WTC11 (cell line): ENCODE measurements at regions not wholly inside any gene's neighbourhood (a gene's known extent, or its start where the extent isn't known, plus 50 kb on each side); places are given as distances from the start of the nearest gene placed in this dataset.

ENCODE experiments used
- ATAC-seq: fragments of 200-7000 bp; cut with Tn5 transposase; 2 replicates; pipeline ENCODE4 v1.10.0; 2021; ENCODE audit warnings: mild to moderate bottlenecking, moderate library complexity
- CTCF ChIA-PET: fragments of 300-600 bp; sonication (Branson Sonifier 250); formaldehyde crosslinking; loops from one replicate; lab custom pipeline; 2021; ENCODE audit warnings: antibody characterized with exemption; lab: Charles Lee
- POLR2A ChIA-PET: fragments of 350-600 bp; sonication (Branson Sonifier 250); formaldehyde crosslinking; loops from one replicate; lab custom pipeline; 2021; ENCODE audit warnings: antibody characterized with exemption; lab: Charles Lee
- DNase-seq: peaks from one replicate; pipeline ENCODE4 v3.0.0; 2021; ENCODE audit warnings: low spot score
- H3K27ac Mint-ChIP-seq: 2 replicates; pipeline ENCODE4 v1.8.0; 2021; ENCODE audit warnings: mixed read lengths
- H3K27me3 Mint-ChIP-seq: 2 replicates; pipeline ENCODE4 v1.8.0; 2021; ENCODE audit warnings: low read depth, mild to moderate bottlenecking, moderate library complexity, mixed read lengths
- H3K36me3 Mint-ChIP-seq: 2 replicates; pipeline ENCODE4 v1.8.0; 2021; ENCODE audit warnings: mixed read lengths
- H3K4me1 Mint-ChIP-seq: 2 replicates; pipeline ENCODE4 v1.8.0; 2022; ENCODE audit warnings: mixed read lengths
- H3K4me3 Mint-ChIP-seq: 2 replicates; pipeline ENCODE4 v1.8.0; 2021; ENCODE audit warnings: mild to moderate bottlenecking, moderate library complexity, mixed read lengths
- H3K9me3 Mint-ChIP-seq: 2 replicates; pipeline ENCODE4 v1.8.0; 2021; ENCODE audit warnings: mixed read lengths
- ARID4B ChIP-seq: sonication (generic); formaldehyde crosslinking; IDR thresholded peaks from 2 replicates; pipeline ENCODE4 v1.8.0; 2023; ENCODE audit warnings: missing genetic modification reagents, mild to moderate bottlenecking, borderline replicate concordance
- E2F4 ChIP-seq: sonication (generic); formaldehyde crosslinking; IDR thresholded peaks from 2 replicates; pipeline ENCODE4 v1.8.1; 2022; ENCODE audit warnings: low read depth, mild to moderate bottlenecking, moderate library complexity, missing genetic modification reagents, borderline replicate concordance
- FOXK1 ChIP-seq: sonication (generic); formaldehyde crosslinking; IDR thresholded peaks from 2 replicates; pipeline ENCODE4 v1.8.0; 2022; ENCODE audit warnings: mild to moderate bottlenecking, moderate library complexity, missing genetic modification reagents
- JUN ChIP-seq: sonication (generic); formaldehyde crosslinking; IDR thresholded peaks from 2 replicates; pipeline ENCODE4 v1.8.0; 2023; ENCODE audit warnings: mild to moderate bottlenecking, missing genetic modification reagents
- MAX ChIP-seq: sonication (generic); formaldehyde crosslinking; IDR thresholded peaks from 2 replicates; pipeline ENCODE4 v1.8.0; 2022; ENCODE audit warnings: mild to moderate bottlenecking, missing genetic modification reagents
- NR3C1 ChIP-seq: sonication (generic); formaldehyde crosslinking; conservative IDR thresholded peaks from 2 replicates; pipeline ENCODE4 v1.8.1; 2023; ENCODE audit warnings: low read depth, mild to moderate bottlenecking, missing genetic modification reagents
- PRDM15 ChIP-seq: sonication (generic); formaldehyde crosslinking; IDR thresholded peaks from 2 replicates; pipeline ENCODE4 v1.8.0; 2022; ENCODE audit warnings: missing genetic modification reagents
- RELA ChIP-seq: sonication (generic); formaldehyde crosslinking; IDR thresholded peaks from 2 replicates; pipeline ENCODE4 v1.8.1; 2022; ENCODE audit warnings: missing genetic modification reagents, mild to moderate bottlenecking, borderline replicate concordance
- TEAD1 ChIP-seq: sonication (generic); formaldehyde crosslinking; IDR thresholded peaks from 2 replicates; pipeline ENCODE4 v1.8.0; 2022; ENCODE audit warnings: mild to moderate bottlenecking, missing genetic modification reagents
- TEAD4 ChIP-seq: sonication (generic); formaldehyde crosslinking; IDR thresholded peaks from 2 replicates; pipeline ENCODE4 v1.8.0; 2022; ENCODE audit warnings: mild to moderate bottlenecking, missing genetic modification reagents
- ZBTB21 ChIP-seq: sonication (generic); formaldehyde crosslinking; IDR thresholded peaks from 2 replicates; pipeline ENCODE4 v1.8.1; 2023; ENCODE audit warnings: mild to moderate bottlenecking, missing genetic modification reagents, borderline replicate concordance
- ZNF263 ChIP-seq: sonication (generic); formaldehyde crosslinking; IDR thresholded peaks from 2 replicates; pipeline ENCODE4 v1.8.1; 2022; ENCODE audit warnings: low read depth, mild to moderate bottlenecking, moderate library complexity, missing genetic modification reagents
- ZNF396 ChIP-seq: fragments of 250-450 bp; sonication (Bioruptor Pico); IDR thresholded peaks from 2 replicates; pipeline ENCODE4 v1.8.0; 2021; ENCODE audit warnings: mild to moderate bottlenecking, moderate library complexity, borderline replicate concordance
- ZNF532 ChIP-seq: fragments of 250-450 bp; sonication (Bioruptor Pico); IDR thresholded peaks from 2 replicates; pipeline ENCODE4 v1.9.0; 2021; ENCODE audit warnings: mild to moderate bottlenecking, borderline replicate concordance

- TF ChIP-seq RELA (CRISPR knock-in tag), result no peak
- TF ChIP-seq FOXK1 (CRISPR knock-in tag), result no peak
- TF ChIP-seq TEAD1 (CRISPR knock-in tag), result no peak
- no peak for TF ChIP-seq E2F4 (CRISPR knock-in tag)
- Mint-ChIP-seq H3K4me1 (no peaks in the 10 kb centered on the region), H3K4me3 (no peak overlapping the region), H3K36me3 (no peaks in the 10 kb centered on the region), H3K27ac (no peak overlapping the region), H3K9me3 (no peaks in the 10 kb centered on the region), H3K27me3 (no peaks in the 10 kb centered on the region)
- DNase-seq, result no peak
- no peak for ATAC-seq
- POLR2A ChIA-PET, result no interaction called here
- CTCF ChIA-PET, result no interaction called here
These were observed 820.6 kb downstream of the CDH8 start for GRCh38 chr16:61215605-61216004.

- Mint-ChIP-seq H3K27ac (no peak overlapping the region; the same call in 1 of the 2 replicates), H3K36me3 (no peaks in the 10 kb centered on the region), H3K27me3 (no peaks in the 10 kb centered on the region), H3K9me3 (no peaks in the 10 kb centered on the region), H3K4me1 (no peaks in the 10 kb centered on the region), H3K4me3 (no peak overlapping the region)
- POLR2A ChIA-PET, result no interaction called here
- TF ChIP-seq NR3C1 (CRISPR knock-in tag) (no peak), TEAD1 (CRISPR knock-in tag) (no peak), JUN (no peak), ZNF532 (CRISPR knock-in tag) (no peak), ZBTB21 (CRISPR knock-in tag) (no peak), PRDM15 (no peak), FOXK1 (CRISPR knock-in tag) (no peak), ZNF396 (CRISPR knock-in tag) (no peak), TEAD4 (CRISPR knock-in tag) (no peak), ARID4B (CRISPR knock-in tag) (no peak), MAX (no peak), ZNF263 (CRISPR knock-in tag) (no peak)
- no peak for ATAC-seq
- DNase-seq, result no peak
- CTCF ChIA-PET, result no interaction called here
These were observed 821.5 kb downstream of the CDH8 start for GRCh38 chr16:61214780-61215179.
